Glomerular visceral epithelial cell (primary cell): ENCODE measurements at regions not wholly inside any gene's neighbourhood (a gene's known extent, or its start where the extent isn't known, plus 50 kb on each side); places are given as distances from the start of the nearest gene placed in this dataset.
"Not testable (repeated sequence)": the region's sequence is repeated elsewhere in the genome, so short reads cannot be mapped to it uniquely, and the experiment has no call there.

Experiments
- DNase-seq: peaks from one replicate; pipeline ENCODE4 v3.0.0-alpha.2; 2016; ENCODE audit errors: extremely low spot score

- DNase-seq, result no peak
Measured at GRCh38 chr4:42284030-42284429, 113.3 kb upstream of the SHISA3 start.

- DNase-seq, result not testable (repeated sequence)
Measured at GRCh38 chr4:42288876-42289275, 108.4 kb upstream of the SHISA3 start.

- DNase-seq, result not testable (repeated sequence)
Measured at GRCh38 chr4:42292192-42292591, 105.1 kb upstream of the SHISA3 start.

- no peak for DNase-seq
Measured at GRCh38 chr4:42293967-42294813, 103.1 kb upstream of the SHISA3 start.

- DNase-seq, result no peak
Measured at GRCh38 chr4:42296196-42296595, 101.1 kb upstream of the SHISA3 start.

GRCh38 chr4:42302348-42302747 is 94.9 kb upstream of the SHISA3 start:
- peak; percentile 10 for DNase-seq

GRCh38 chr4:42306221-42307109 is 90.8 kb upstream of the SHISA3 start:
- no peak for DNase-seq

- DNase-seq, result no peak
Measured at GRCh38 chr4:42308247-42308646, 89.0 kb upstream of the SHISA3 start.

- DNase-seq, result no peak
Measured at GRCh38 chr4:42309361-42310260, 87.7 kb upstream of the SHISA3 start.

GRCh38 chr4:42310358-42310757 is 86.9 kb upstream of the SHISA3 start:
- no peak for DNase-seq

- DNase-seq, result no peak
Measured at GRCh38 chr4:42310806-42311205, 86.5 kb upstream of the SHISA3 start.

- no peak for DNase-seq
Measured at GRCh38 chr4:42311591-42311990, 85.7 kb upstream of the SHISA3 start.

GRCh38 chr4:42313420-42313819 is 83.9 kb upstream of the SHISA3 start:
- not testable (repeated sequence) for DNase-seq

GRCh38 chr4:42313872-42314271 is 83.4 kb upstream of the SHISA3 start:
- DNase-seq, result no peak

- DNase-seq, result no peak
Measured at GRCh38 chr4:42315231-42315630, 82.1 kb upstream of the SHISA3 start.

GRCh38 chr4:42320822-42321388 is 76.4 kb upstream of the SHISA3 start:
- DNase-seq, result no peak

- DNase-seq, result no peak
Measured at GRCh38 chr4:42326040-42326439, 71.2 kb upstream of the SHISA3 start.

GRCh38 chr4:42326524-42326923 is 70.8 kb upstream of the SHISA3 start:
- no peak for DNase-seq

GRCh38 chr4:42327323-42327722 is 70.0 kb upstream of the SHISA3 start:
- no peak for DNase-seq

GRCh38 chr4:42328978-42329377 is 68.3 kb upstream of the SHISA3 start:
- no peak for DNase-seq

GRCh38 chr4:42329421-42329820 is 67.9 kb upstream of the SHISA3 start:
- DNase-seq, result no peak
